AG04450 (cell line): ENCODE measurements at regions not wholly inside any gene's neighbourhood (a gene's known extent, or its start where the extent isn't known, plus 50 kb on each side); places are given as distances from the start of the nearest gene placed in this dataset.

Experiments
- CTCF ChIA-PET: fragments of 300-600, 350-600 bp; formaldehyde crosslinking; extraction: SDS; loops from one replicate; lab custom pipeline; 2022; ENCODE audit warnings: antibody characterized with exemption, inconsistent platforms; lab: Charles Lee
- POLR2A ChIA-PET: fragments of 350-600 bp; formaldehyde crosslinking; extraction: SDS; loops from one replicate; lab custom pipeline; 2021; ENCODE audit warnings: antibody characterized with exemption, inconsistent platforms; lab: Yijun Ruan, JAX
- DNase-seq: peaks from one replicate; pipeline ENCODE4 v3.0.0-alpha.2; 2011; ENCODE audit warnings: low read depth, low spot score
- H3K27ac ChIP-seq: one replicate; pipeline ENCODE4 v1.5.1; 2012; ENCODE audit warnings: low read depth, low read length, control low read depth
- H3K27me3 ChIP-seq: one replicate; pipeline ENCODE4 v1.6.0; 2012; ENCODE audit warnings: low read length; ENCODE audit not compliant: control insufficient read depth, insufficient read depth
- H3K4me3 ChIP-seq: 2 replicates; pipeline ENCODE4 v1.5.1; 2011; ENCODE audit warnings: mild to moderate bottlenecking, low read depth, low read length, control low read depth
- H3K9me3 ChIP-seq: 2 replicates; pipeline ENCODE4 v1.5.1; 2012; ENCODE audit warnings: low read length; ENCODE audit not compliant: control insufficient read depth, insufficient read depth
- CTCF ChIP-seq: IDR thresholded peaks from 2 replicates; pipeline ENCODE4 v1.5.1; 2011; ENCODE audit warnings: low read depth, low read length, control low read depth, inconsistent platforms

GRCh38 chr2:14136030-14136429 lies 496.5 kb upstream of the LRATD1 start:
- Histone ChIP-seq H3K9me3 (peaks cover 4% of the 10 kb centered on the region), H3K27ac (no peak overlapping the region), H3K4me3 (no peak overlapping the region), H3K27me3 (no peaks in the 10 kb centered on the region)
- DNase-seq, result no peak
- TF ChIP-seq CTCF, result no peak
- CTCF ChIA-PET, result interaction anchor here (0.6 kb wide), 1 partner anchor 517 kb away, joined by 4 read pairs; no protein-coding TSS in a partner anchor
- POLR2A ChIA-PET, result no interaction called here

GRCh38 chr2:14137643-14138042 lies 494.9 kb upstream of the LRATD1 start:
- no peak for TF ChIP-seq CTCF

GRCh38 chr2:14140009-14140550 lies 492.4 kb upstream of the LRATD1 start:
- Histone ChIP-seq H3K4me3 (no peak overlapping the region), H3K9me3 (peaks cover 4% of the 10 kb centered on the region; the same call in 1 of the 2 replicates), H3K27me3 (no peaks in the 10 kb centered on the region), H3K27ac (no peak overlapping the region)
- CTCF ChIA-PET, result no interaction called here
- no peak for DNase-seq
- TF ChIP-seq CTCF, result no peak
- POLR2A ChIA-PET, result no interaction called here

More at GRCh38 chr2:14137643-14138042, 494.9 kb upstream of the LRATD1 start:
- no peak for DNase-seq
- Histone ChIP-seq H3K27me3 (no peaks in the 10 kb centered on the region), H3K27ac (no peak overlapping the region), H3K4me3 (no peak overlapping the region), H3K9me3 (peaks cover 4% of the 10 kb centered on the region)
- CTCF ChIA-PET, result no interaction called here
- POLR2A ChIA-PET, result no interaction called here

- DNase-seq, result no peak
- Histone ChIP-seq H3K4me3 (no peak overlapping the region), H3K9me3 (no peaks in the 10 kb centered on the region), H3K27ac (no peak overlapping the region), H3K27me3 (no peaks in the 10 kb centered on the region)
- ChIA-PET CTCF (no interaction called here), POLR2A (no interaction called here)
- TF ChIP-seq CTCF, result no peak
Observed at GRCh38 chr2:14143435-14143834, 489.1 kb upstream of the LRATD1 start.

GRCh38 chr2:14148216-14148615 lies 484.3 kb upstream of the LRATD1 start:
- no peak for TF ChIP-seq CTCF
- no peak overlapping the region for H3K27ac ChIP-seq
- H3K27me3 ChIP-seq, result no peaks in the 10 kb centered on the region
- no peak overlapping the region for H3K4me3 ChIP-seq
- POLR2A ChIA-PET, result no interaction called here
- H3K9me3 ChIP-seq, result no peaks in the 10 kb centered on the region; the same call in 1 of the 2 replicates
- DNase-seq, result no peak
- CTCF ChIA-PET, result no interaction called here
